Upper lobe of left lung (tissue), 6 donors: ENCODE measurements at regions not wholly inside any gene's neighbourhood (a gene's known extent, or its start where the extent isn't known, plus 50 kb on each side); places are given as distances from the start of the nearest gene placed in this dataset.
A peak's percentile ranks its signal among the peaks of the same experiment; 100 is the strongest.

Source experiments
- ATAC-seq, 2 donors: fragments of 200-7000 bp; cut with Tn5 transposase; one replicate each; pipeline ENCODE4 v1.9.1; 2022; ENCODE audit warnings: mild to moderate bottlenecking in 2 of 2, moderate library complexity in 2 of 2; ENCODE audit not compliant: low FRiP score in 2 of 2
- DNase-seq, 2 donors: peaks; one replicate each; pipeline ENCODE4 v3.0.0-alpha.2; 2019 to 2020
- H3K27ac ChIP-seq, 4 donors: fragments of 200-600 bp; sonication (generic); one replicate each; pipeline ENCODE4 v1.5.1; 2016 to 2019
- H3K27me3 ChIP-seq, 4 donors: fragments of 200-600 bp; sonication (generic); one replicate each; pipeline ENCODE4 v1.5.1; 2017 to 2019
- H3K36me3 ChIP-seq, 4 donors: fragments of 200-600 bp; sonication (generic); one replicate each; pipeline ENCODE4 v1.5.1; 2016 to 2019
- H3K4me1 ChIP-seq, 4 donors: fragments of 200-600 bp; sonication (generic); one replicate each; pipeline ENCODE4 v1.5.1; 2018 to 2019
- H3K4me3 ChIP-seq, 4 donors: fragments of 200-600 bp; sonication (generic); one replicate each; pipeline ENCODE4 v1.5.1; 2017 to 2019; ENCODE audit warnings: mild to moderate bottlenecking in 2 of 4, moderate library complexity in 1 of 4
- H3K9me3 ChIP-seq, 4 donors: fragments of 200-600 bp; sonication (generic); one replicate each; pipeline ENCODE4 v1.5.1; 2018 to 2019
- CTCF ChIP-seq, 6 experiments: fragments of 450-650 bp in 4 of 6; fragments of 200-600 bp in 2 of 6; sonication (generic) in 2 of 6; IDR thresholded peaks; one replicate each; pipeline ENCODE4 v1.5.1; 2016 to 2019; ENCODE audit warnings: antibody characterized with exemption in 6 of 6
- EP300 ChIP-seq, 4 donors: sonication (generic); formaldehyde crosslinking; IDR thresholded peaks; one replicate each; pipeline ENCODE4 v1.5.1; 2017; ENCODE audit warnings: antibody characterized with exemption in 4 of 4, control low read depth in 2 of 4
- POLR2A ChIP-seq, 4 donors: fragments of 450-650 bp; IDR thresholded peaks; one replicate each; pipeline ENCODE4 v1.5.1; 2016 to 2017; ENCODE audit warnings: antibody characterized with exemption in 4 of 4, mild to moderate bottlenecking in 2 of 4
- POLR2AphosphoS5 ChIP-seq, 2 donors: sonication (generic); formaldehyde crosslinking; IDR thresholded peaks; one replicate each; pipeline ENCODE4 v1.5.1; 2017; ENCODE audit warnings: antibody characterized with exemption in 2 of 2
- WGBS, 2 donors: methylation state at CpG; one replicate each; pipeline ENCODE4 v1.1.5; 2017 to 2018; 5-methylcytosine and 5-hydroxymethylcytosine counted together
- donor health status: DM: no; HTN: no; CAD: no; lungs with moderate emphysema.
- donor health status: DM: no; HTN: yes; CAD: no; lungs with severe emphysema.

- no peaks in the 10 kb centered on the region for H3K27me3 ChIP-seq
- H3K27ac ChIP-seq, result no peak overlapping the region
- ATAC-seq (no peak), DNase-seq (no peak)
- no peaks in the 10 kb centered on the region for H3K9me3 ChIP-seq
- TF ChIP-seq POLR2AphosphoS5 (IDR thresholded peaks at IDR 0.05) (no peak), CTCF (IDR thresholded peaks at IDR 0.05) (no peak), POLR2A (IDR thresholded peaks at IDR 0.05) (no peak), EP300 (IDR thresholded peaks at IDR 0.05) (no peak)
- WGBS, 2 donors, result 14 to 15% methylated on average over 1 of the region's 1 CpG
- no peak overlapping the region for H3K4me3 ChIP-seq
- H3K36me3 ChIP-seq, result no peaks in the 10 kb centered on the region
- H3K4me1 ChIP-seq, result no peaks in the 10 kb centered on the region
Observed at GRCh38 chr4:64784125-64784524, 374.9 kb upstream of the TECRL start.

GRCh38 chr4:64781737-64782326 lies 372.6 kb upstream of the TECRL start:
- H3K27me3 ChIP-seq, result no peaks in the 10 kb centered on the region
- H3K36me3 ChIP-seq, result no peaks in the 10 kb centered on the region
- WGBS, 2 donors, result 26 to 30% methylated on average over 3 of the region's 3 CpGs
- no peaks in the 10 kb centered on the region for H3K4me1 ChIP-seq
- TF ChIP-seq CTCF (IDR thresholded peaks at IDR 0.05), result peak in 5 of 6 experiments; percentile 36 to 61 (median 40)
- TF ChIP-seq POLR2A (IDR thresholded peaks at IDR 0.05), result no peak
- no peaks in the 10 kb centered on the region for H3K9me3 ChIP-seq
- no peak overlapping the region for H3K4me3 ChIP-seq
- peak in 1 of 2 donors; percentile 47 for ATAC-seq
- no peak overlapping the region for H3K27ac ChIP-seq
- DNase-seq, result no peak

DNA sequence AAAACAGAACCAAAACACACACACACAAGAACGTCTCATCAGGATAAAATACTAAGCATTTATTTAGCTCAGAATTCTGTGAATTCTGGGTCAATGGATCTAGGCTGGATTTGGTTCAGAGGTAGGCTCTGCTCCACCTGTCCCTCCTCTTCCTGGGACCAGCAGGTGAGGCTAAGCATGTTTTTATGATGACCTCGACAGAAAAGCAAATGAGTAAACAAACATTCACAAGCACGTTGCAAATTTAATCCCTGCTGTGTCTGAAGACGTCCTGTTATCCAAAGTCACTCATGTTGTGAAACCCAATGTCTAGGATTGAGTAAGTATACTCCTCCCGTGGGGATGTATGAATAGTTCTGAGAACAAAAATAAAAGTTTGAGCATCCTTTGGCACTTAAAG lies 371.4 kb upstream of the TECRL start:
- DNase-seq (no peak), ATAC-seq (no peak)
- H3K27ac ChIP-seq, result no peak overlapping the region
- H3K4me1 ChIP-seq, result no peaks in the 10 kb centered on the region
- WGBS, 2 donors, result 27 to 28% methylated on average over 5 of the region's 5 CpGs
- no peak overlapping the region for H3K4me3 ChIP-seq
- H3K9me3 ChIP-seq, result no peaks in the 10 kb centered on the region
- TF ChIP-seq POLR2A (IDR thresholded peaks at IDR 0.05), result no peak
- no peak for TF ChIP-seq POLR2AphosphoS5 (IDR thresholded peaks at IDR 0.05)
- H3K27me3 ChIP-seq, result no peaks in the 10 kb centered on the region
- H3K36me3 ChIP-seq, result no peaks in the 10 kb centered on the region

GRCh38 chr4:64777286-64777685 lies 368.0 kb upstream of the TECRL start:
- Histone ChIP-seq H3K36me3 (no peaks in the 10 kb centered on the region), H3K4me1 (no peaks in the 10 kb centered on the region), H3K27me3 (no peaks in the 10 kb centered on the region), H3K27ac (no peak overlapping the region), H3K9me3 (no peaks in the 10 kb centered on the region), H3K4me3 (no peak overlapping the region)
- ATAC-seq (no peak), DNase-seq (no peak)
- 75 to 91% methylated on average over 3 of the region's 3 CpGs for WGBS, 2 donors
- TF ChIP-seq POLR2A (IDR thresholded peaks at IDR 0.05) (no peak), CTCF (IDR thresholded peaks at IDR 0.05) (no peak), POLR2AphosphoS5 (IDR thresholded peaks at IDR 0.05) (no peak), EP300 (IDR thresholded peaks at IDR 0.05) (no peak)

- Histone ChIP-seq H3K27ac (no peak overlapping the region), H3K9me3 (no peaks in the 10 kb centered on the region), H3K36me3 (no peaks in the 10 kb centered on the region), H3K4me1 (no peaks in the 10 kb centered on the region), H3K4me3 (no peak overlapping the region), H3K27me3 (no peaks in the 10 kb centered on the region)
- ATAC-seq, result no peak
- WGBS, 2 donors, result 68% methylated on average over 2 of the region's 2 CpGs
- DNase-seq, result no peak
- TF ChIP-seq POLR2A (IDR thresholded peaks at IDR 0.05), result no peak
- no peak for TF ChIP-seq POLR2AphosphoS5 (IDR thresholded peaks at IDR 0.05)
- no peak for TF ChIP-seq CTCF (IDR thresholded peaks at IDR 0.05)
- no peak for TF ChIP-seq EP300 (IDR thresholded peaks at IDR 0.05)
Observed at GRCh38 chr4:64776820-64777219, 367.6 kb upstream of the TECRL start.
